K562 (cell line): ENCODE measurements at regions not wholly inside any gene's neighbourhood (a gene's known extent, or its start where the extent isn't known, plus 50 kb on each side); places are given as distances from the start of the nearest gene placed in this dataset.

ENCODE experiments used
- AFF4 ChIP-seq: sonication (generic); formaldehyde crosslinking; IDR thresholded peaks from 2 replicates; pipeline ENCODE4 v1.8.0; 2023; ENCODE audit warnings: mild to moderate bottlenecking, missing genetic modification reagents
- CEBPB ChIP-seq: fragments of 450-650 bp; IDR thresholded peaks from 2 replicates; pipeline ENCODE4 v1.6.1; 2016; ENCODE audit warnings: missing genetic modification characterization, missing compliant biosample characterization
- ESRRA ChIP-seq: fragments of 450-650 bp; IDR thresholded peaks from 2 replicates; pipeline ENCODE4 v1.6.1; 2014; ENCODE audit warnings: low read depth, mild to moderate bottlenecking, moderate library complexity, borderline replicate concordance
- HDGF ChIP-seq: fragments of 450-650 bp; IDR thresholded peaks from 2 replicates; pipeline ENCODE4 v1.6.1; 2016
- NFE2L1 ChIP-seq: fragments of 450-650 bp; IDR thresholded peaks from 2 replicates; pipeline ENCODE4 v1.6.1; 2016; ENCODE audit warnings: missing genetic modification characterization, low read depth, mild to moderate bottlenecking, missing compliant biosample characterization, moderate library complexity, borderline replicate concordance
- RAD21 ChIP-seq, 2 experiments: fragments of 250-450 bp in 1 of 2; fragments of 450-650 bp in 1 of 2; sonication (Bioruptor Pico) in 1 of 2; formaldehyde crosslinking in 1 of 2; IDR thresholded peaks in 1 of 2; conservative IDR thresholded peaks in 1 of 2; 2 replicates each; pipeline versions ENCODE4 v1.4.0 to v1.8.0; 2020 to 2022; ENCODE audit warnings: mild to moderate bottlenecking in 2 of 2, moderate library complexity in 1 of 2
- REST ChIP-seq, 2 experiments: fragments of 450-650 bp; formaldehyde crosslinking in 1 of 2; IDR thresholded peaks; 2 replicates each; pipeline versions ENCODE4 v1.4.0 to v1.6.1; 2014 to 2020; ENCODE audit warnings: mild to moderate bottlenecking in 2 of 2, borderline replicate concordance in 1 of 2, low read depth in 1 of 2
- TAF1 ChIP-seq: IDR thresholded peaks from 2 replicates; pipeline ENCODE4 v1.6.1; 2011; ENCODE audit warnings: mild to moderate bottlenecking, low read length, moderate library complexity; ENCODE audit not compliant: insufficient read depth, control insufficient read depth, severe bottlenecking; ENCODE audit errors: extremely low read depth
- ZFP36 ChIP-seq: fragments of 150-350 bp; IDR thresholded peaks from 2 replicates; pipeline ENCODE4 v1.6.1; 2018; ENCODE audit warnings: low read length, low read depth; ENCODE audit not compliant: partially characterized antibody
- ZNF778 ChIP-seq: fragments of 450-650 bp; formaldehyde crosslinking; IDR thresholded peaks from 2 replicates; pipeline ENCODE4 v1.4.0; 2020; ENCODE audit warnings: mild to moderate bottlenecking, moderate library complexity
- TF ChIP-seq, protein P1 (sequence below): sonication (generic); formaldehyde crosslinking; IDR thresholded peaks from 2 replicates; pipeline ENCODE4 v1.9.0; 2022; ENCODE audit warnings: mild to moderate bottlenecking, missing genetic modification reagents
- TF ChIP-seq, protein P2 (sequence below), 3 experiments: IDR thresholded peaks in 2 of 3; conservative IDR thresholded peaks in 1 of 3; 2 replicates each; pipeline ENCODE4 v1.5.1; 2011 to 2012; ENCODE audit warnings: low read length in 3 of 3, mild to moderate bottlenecking in 3 of 3, control low read depth in 2 of 3, improper control_type of control experiment in 1 of 3, inconsistent platforms in 1 of 3, low read depth in 1 of 3, mixed read lengths in 1 of 3, moderate library complexity in 1 of 3; ENCODE audit not compliant: insufficient read depth in 2 of 3

DNA sequence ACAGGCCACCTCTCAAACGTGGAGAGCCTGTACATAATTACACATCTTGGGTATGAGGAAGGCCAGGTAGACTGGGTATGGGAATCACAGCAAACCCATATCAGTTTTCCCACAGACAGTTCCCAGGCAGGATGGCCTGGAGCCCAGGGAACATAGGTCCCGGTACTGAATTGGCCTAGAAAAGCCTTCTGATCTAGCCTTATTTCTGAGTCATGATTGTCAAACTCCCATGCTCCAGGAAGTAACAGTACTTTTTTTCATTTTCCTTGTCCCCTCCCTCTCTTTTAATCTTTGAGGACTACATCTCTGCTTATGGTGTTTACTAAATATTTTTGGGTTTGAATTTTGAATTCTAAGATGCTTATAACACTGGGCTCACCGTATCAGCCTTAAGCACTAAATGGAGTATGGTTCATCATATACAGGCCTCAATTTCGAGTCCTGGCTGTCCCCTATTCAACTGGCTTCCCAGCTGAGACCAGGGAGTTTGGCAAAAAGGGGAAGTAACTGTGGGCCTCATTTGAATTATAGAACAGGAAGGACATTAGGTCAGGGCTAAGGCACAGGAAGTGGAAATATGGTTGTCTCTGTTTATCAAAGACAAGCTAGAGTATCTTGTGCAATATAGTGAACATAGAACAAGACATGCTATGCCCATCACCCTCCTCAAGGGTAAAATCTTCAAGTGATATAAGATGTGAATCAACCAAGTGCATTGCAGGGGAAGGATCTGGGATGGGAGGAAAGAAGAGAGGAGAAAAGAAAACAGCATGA lies 494.6 kb downstream of the NTRK3 start:
- TF ChIP-seq CEBPB (tag) (peak; percentile 82), AFF4 (no peak), REST (IDR thresholded peaks at IDR 0.05; ENCODE audit: borderline replicate concordance) (no peak), REST (CRISPR knock-in tag; IDR thresholded peaks at IDR 0.05; ENCODE audit: low read depth) (no peak), TAF1 (no peak), HDGF (no peak), RAD21 (CRISPR knock-in tag; conservative IDR thresholded peaks at IDR 0.05 in 1 of 2, IDR thresholded peaks at IDR 0.05 in 1 of 2) (no peak), ESRRA (peak; percentile 42; the same call in 1 of the 2 replicates), NFE2L1 (tag) (no peak), ZFP36 (no peak), ZNF778 (no peak)
- TF ChIP-seq, protein P1, sequence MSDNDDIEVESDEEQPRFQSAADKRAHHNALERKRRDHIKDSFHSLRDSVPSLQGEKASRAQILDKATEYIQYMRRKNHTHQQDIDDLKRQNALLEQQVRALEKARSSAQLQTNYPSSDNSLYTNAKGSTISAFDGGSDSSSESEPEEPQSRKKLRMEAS (CRISPR knock-in tag), result no peak
- TF ChIP-seq, protein P2, sequence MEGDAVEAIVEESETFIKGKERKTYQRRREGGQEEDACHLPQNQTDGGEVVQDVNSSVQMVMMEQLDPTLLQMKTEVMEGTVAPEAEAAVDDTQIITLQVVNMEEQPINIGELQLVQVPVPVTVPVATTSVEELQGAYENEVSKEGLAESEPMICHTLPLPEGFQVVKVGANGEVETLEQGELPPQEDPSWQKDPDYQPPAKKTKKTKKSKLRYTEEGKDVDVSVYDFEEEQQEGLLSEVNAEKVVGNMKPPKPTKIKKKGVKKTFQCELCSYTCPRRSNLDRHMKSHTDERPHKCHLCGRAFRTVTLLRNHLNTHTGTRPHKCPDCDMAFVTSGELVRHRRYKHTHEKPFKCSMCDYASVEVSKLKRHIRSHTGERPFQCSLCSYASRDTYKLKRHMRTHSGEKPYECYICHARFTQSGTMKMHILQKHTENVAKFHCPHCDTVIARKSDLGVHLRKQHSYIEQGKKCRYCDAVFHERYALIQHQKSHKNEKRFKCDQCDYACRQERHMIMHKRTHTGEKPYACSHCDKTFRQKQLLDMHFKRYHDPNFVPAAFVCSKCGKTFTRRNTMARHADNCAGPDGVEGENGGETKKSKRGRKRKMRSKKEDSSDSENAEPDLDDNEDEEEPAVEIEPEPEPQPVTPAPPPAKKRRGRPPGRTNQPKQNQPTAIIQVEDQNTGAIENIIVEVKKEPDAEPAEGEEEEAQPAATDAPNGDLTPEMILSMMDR (IDR thresholded peaks at IDR 0.05 in 2 of 3, conservative IDR thresholded peaks at IDR 0.05 in 1 of 3; ENCODE audit: insufficient read depth in 2 of 3, low read depth in 1 of 3, low read length in 3 of 3), result no peak
